Gastroesophageal sphincter (tissue), 3 donors: ENCODE measurements at regions not wholly inside any gene's neighbourhood (a gene's known extent, or its start where the extent isn't known, plus 50 kb on each side); places are given as distances from the start of the nearest gene placed in this dataset.

Source experiments
- CTCF ChIP-seq, 4 experiments: fragments of 200-600 bp in 2 of 4; fragments of 450-650 bp in 2 of 4; sonication (generic) in 1 of 4; IDR thresholded peaks; one replicate each; pipeline ENCODE4 v1.5.1; 2017 to 2019; ENCODE audit warnings: antibody characterized with exemption in 4 of 4, mild to moderate bottlenecking in 2 of 4, moderate library complexity in 2 of 4
- POLR2A ChIP-seq, 2 donors: fragments of 450-650 bp; IDR thresholded peaks; one replicate each; pipeline ENCODE4 v1.6.1; 2017; ENCODE audit warnings: antibody characterized with exemption in 2 of 2, mild to moderate bottlenecking in 2 of 2, moderate library complexity in 1 of 2
- POLR2AphosphoS5 ChIP-seq: sonication (generic); formaldehyde crosslinking; IDR thresholded peaks from one replicate; pipeline ENCODE4 v1.6.1; 2017; ENCODE audit warnings: antibody characterized with exemption

GRCh38 chr11:23746896-23747295 lies 750.0 kb upstream of the LUZP2 start:
- TF ChIP-seq POLR2A (IDR thresholded peaks at IDR 0.05) (no peak), CTCF (IDR thresholded peaks at IDR 0.05) (no peak), POLR2AphosphoS5 (no peak)
